ENCODE measurements at regions not wholly inside any gene's neighbourhood (a gene's known extent, or its start where the extent isn't known, plus 50 kb on each side); places are given as distances from the start of the nearest gene placed in this dataset.

- Mint-ChIP-seq H3K4me3 (no peak overlapping the region), H3K36me3 (no peaks in the 10 kb centered on the region), H3K9me3 (no peaks in the 10 kb centered on the region), H3K4me1 (peaks cover 17% of the 10 kb centered on the region), H3K27ac (no peak overlapping the region), H3K27me3 (peaks cover 18% of the 10 kb centered on the region)
- no peak for ATAC-seq (ENCODE audit: low read depth)
- POLR2A ChIA-PET, result no interaction called here
- DNase-seq, result no peak
These were observed 199.2 kb upstream of the PRDM1 start for GRCh38 chr6:105886814-105887544.

DNA sequence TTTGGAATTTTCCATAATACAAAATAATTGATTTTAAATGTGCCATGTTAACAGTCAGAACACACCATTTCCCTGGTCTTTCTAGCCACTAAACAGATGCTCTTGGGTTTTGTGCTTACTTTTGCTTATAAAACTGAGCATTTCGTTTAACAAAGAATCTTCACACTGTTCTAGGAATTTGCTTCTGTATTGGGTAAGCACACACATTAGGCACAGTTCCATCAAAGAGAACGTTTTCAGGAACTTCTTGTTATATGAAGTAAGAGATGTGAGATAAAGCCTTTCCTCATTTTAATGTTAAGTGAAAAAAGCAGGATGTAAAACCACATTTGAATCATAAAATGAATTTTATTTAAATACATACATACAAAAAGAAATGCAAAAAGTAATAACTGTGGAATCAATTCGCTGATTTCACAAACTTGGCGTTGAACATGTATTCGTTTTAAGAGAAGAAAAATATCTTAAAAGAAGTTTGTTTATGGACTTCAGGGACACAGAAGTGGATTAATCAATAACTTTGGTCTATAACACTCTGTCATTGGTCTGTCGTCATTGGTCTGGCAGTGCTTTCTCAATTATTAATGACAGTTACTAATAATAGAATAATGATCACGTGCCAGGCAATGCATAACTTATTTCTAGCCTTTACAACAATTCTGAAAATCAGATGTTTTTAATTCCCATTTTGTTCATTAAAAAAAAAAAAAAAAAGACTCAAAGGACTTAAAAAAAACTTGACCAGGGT lies 199.9 kb upstream of the PRDM1 start:
- no peak for DNase-seq
- no peaks in the 10 kb centered on the region for H3K9me3 Mint-ChIP-seq
- H3K4me3 Mint-ChIP-seq, result no peak overlapping the region
- no peak for ATAC-seq (ENCODE audit: low read depth)
- H3K27me3 Mint-ChIP-seq, result peaks cover 23% of the 10 kb centered on the region
- H3K27ac Mint-ChIP-seq, result no peak overlapping the region
- no peaks in the 10 kb centered on the region for H3K36me3 Mint-ChIP-seq
- peaks cover 17% of the 10 kb centered on the region for H3K4me1 Mint-ChIP-seq
- POLR2A ChIA-PET, result no interaction called here

DNA sequence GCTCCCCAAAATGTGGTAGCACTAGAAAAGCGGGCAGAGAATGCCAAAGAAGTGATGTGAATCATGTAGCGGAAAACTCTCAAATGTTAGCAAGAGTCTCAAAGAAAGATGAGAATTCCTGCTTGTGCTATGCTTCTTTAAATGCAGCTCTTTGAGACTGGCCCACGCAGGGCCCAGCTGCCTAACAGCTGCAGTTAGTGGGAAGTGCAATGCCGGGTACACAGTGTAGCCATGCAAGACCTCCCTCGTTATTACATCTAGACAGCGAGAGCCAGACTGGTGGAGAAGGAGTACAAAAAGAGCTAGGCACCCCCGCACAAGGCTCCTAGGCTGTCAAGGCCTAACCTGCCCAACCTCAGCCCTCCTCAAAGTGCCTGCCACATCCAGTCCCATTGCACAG lies 201.7 kb upstream of the PRDM1 start:
- Mint-ChIP-seq H3K4me1 (peaks cover 26% of the 10 kb centered on the region), H3K27me3 (peaks cover 35% of the 10 kb centered on the region), H3K27ac (no peak overlapping the region), H3K4me3 (no peak overlapping the region), H3K9me3 (no peaks in the 10 kb centered on the region), H3K36me3 (no peaks in the 10 kb centered on the region)
- ATAC-seq (ENCODE audit: low read depth) (no peak), DNase-seq (no peak)
- POLR2A ChIA-PET, result no interaction called here

GRCh38 chr6:105884011-105884410 lies 202.1 kb upstream of the PRDM1 start:
- peaks cover 38% of the 10 kb centered on the region for H3K27me3 Mint-ChIP-seq
- no peak overlapping the region for H3K4me3 Mint-ChIP-seq
- POLR2A ChIA-PET, result no interaction called here

DNA sequence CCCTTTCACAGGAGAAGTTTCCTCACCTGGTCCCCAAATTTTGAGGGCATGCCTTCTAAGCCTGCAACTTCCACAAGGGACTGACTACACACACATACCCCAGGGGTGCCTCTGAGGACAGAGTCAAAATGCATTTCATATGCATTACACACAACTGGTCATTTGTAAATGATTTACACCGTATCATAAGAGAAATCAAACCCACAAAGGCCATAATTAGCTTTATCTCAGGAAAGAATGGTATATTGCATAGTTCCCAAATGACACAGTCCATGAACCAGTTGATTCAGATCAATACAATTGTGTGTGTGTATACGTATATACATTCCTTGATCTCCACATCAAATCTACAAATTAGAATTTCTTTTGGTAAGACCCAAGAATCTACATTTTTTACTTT lies 203.3 kb upstream of the PRDM1 start:
- Mint-ChIP-seq H3K36me3 (no peaks in the 10 kb centered on the region), H3K4me1 (peaks cover 25% of the 10 kb centered on the region), H3K27ac (no peak overlapping the region), H3K27me3 (peaks cover 48% of the 10 kb centered on the region), H3K4me3 (no peak overlapping the region), H3K9me3 (peaks cover 3% of the 10 kb centered on the region)
- POLR2A ChIA-PET, result no interaction called here
- ATAC-seq (ENCODE audit: low read depth) (no peak), DNase-seq (no peak)

More at GRCh38 chr6:105884011-105884410, 202.1 kb upstream of the PRDM1 start:
- Mint-ChIP-seq H3K36me3 (no peaks in the 10 kb centered on the region), H3K4me1 (peaks cover 26% of the 10 kb centered on the region), H3K9me3 (no peaks in the 10 kb centered on the region), H3K27ac (no peak overlapping the region)
- no peak for ATAC-seq (ENCODE audit: low read depth)
- DNase-seq, result no peak

DNA sequence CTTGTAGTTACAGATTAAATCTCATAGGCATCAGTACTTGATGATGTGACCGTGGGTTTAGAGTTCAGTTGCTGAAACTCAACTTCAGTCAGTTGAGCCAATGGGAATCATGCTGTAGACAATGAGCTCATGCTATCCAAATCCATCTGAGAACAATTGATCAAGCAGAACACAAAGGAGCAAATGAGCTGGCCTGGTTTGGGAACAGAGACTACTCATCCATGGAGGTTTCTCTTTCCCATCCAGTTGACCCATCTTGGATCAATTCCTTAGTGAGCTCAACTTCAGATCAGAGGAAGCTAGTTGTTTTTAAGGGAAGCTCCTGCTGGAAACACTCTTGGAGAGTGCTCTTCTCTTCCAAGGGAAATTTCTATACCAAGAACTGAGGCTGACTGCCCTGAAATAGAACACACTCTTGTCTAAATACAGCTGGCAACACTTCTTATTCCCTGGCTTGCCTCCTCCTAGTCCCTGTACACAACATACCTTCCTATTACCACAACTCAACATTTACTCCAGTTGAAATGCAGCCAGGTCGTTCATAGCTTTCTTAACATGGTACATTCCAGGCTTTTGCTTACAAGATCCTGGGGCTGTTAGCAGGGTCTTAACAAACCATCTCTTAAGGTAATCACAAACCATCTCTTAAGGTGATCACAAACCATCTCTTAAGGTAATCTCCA lies 203.9 kb upstream of the PRDM1 start:
- H3K4me1 Mint-ChIP-seq, result peaks cover 20% of the 10 kb centered on the region
- no peak for DNase-seq
- ATAC-seq (ENCODE audit: low read depth), result no peak
- H3K27me3 Mint-ChIP-seq, result peaks cover 48% of the 10 kb centered on the region
- peaks cover 3% of the 10 kb centered on the region for H3K9me3 Mint-ChIP-seq
- POLR2A ChIA-PET, result no interaction called here
- H3K27ac Mint-ChIP-seq, result no peak overlapping the region
- H3K4me3 Mint-ChIP-seq, result no peak overlapping the region
- H3K36me3 Mint-ChIP-seq, result no peaks in the 10 kb centered on the region

DNA sequence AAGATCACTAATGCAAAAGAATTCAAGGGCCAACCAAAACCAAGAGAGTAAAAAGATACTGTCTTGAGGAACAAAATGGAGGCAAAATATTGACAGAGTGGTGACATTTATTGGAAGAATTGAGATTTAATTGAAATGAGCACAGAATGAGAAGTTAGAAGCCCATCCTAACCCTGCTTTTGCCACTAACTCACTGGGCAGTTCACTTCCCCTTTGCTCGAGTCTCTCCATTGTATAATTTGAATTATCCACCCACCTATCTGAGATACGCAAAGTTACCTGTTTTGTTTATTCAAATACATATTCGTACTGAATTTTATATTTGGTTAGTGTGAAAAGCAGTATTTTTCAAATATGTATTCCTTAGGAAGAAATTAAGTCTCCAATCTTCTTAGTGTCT lies 204.5 kb upstream of the PRDM1 start:
- ATAC-seq (ENCODE audit: low read depth) (no peak), DNase-seq (no peak)
- Mint-ChIP-seq H3K27me3 (peaks cover 52% of the 10 kb centered on the region), H3K9me3 (peaks cover 3% of the 10 kb centered on the region), H3K4me3 (no peak overlapping the region), H3K36me3 (no peaks in the 10 kb centered on the region), H3K4me1 (peaks cover 15% of the 10 kb centered on the region), H3K27ac (no peak overlapping the region)
- POLR2A ChIA-PET, result no interaction called here

DNA sequence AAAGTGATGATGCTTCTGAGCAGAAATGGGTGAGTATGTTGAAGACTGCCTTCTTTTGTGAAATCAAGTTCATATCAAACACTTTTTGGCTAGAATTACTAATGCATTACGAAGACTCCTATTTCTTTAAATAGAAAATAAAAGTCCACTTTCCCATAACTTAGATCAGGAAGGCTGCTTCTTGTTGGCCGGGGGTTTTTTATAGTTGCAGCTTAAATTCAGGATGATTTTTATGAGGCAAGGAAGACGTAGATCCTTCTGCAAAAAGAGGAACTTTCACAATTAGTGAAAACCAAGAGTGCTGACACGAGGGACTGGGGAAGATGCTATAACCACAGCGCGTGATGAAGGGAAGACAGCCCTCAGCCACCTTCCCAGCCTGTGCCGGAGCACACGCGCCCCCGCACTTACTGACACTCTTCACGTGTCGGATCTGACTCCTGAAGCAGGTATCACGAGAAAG lies 206.1 kb upstream of the PRDM1 start:
- no peak for ATAC-seq (ENCODE audit: low read depth)
- H3K27ac Mint-ChIP-seq, result no peak overlapping the region

DNA sequence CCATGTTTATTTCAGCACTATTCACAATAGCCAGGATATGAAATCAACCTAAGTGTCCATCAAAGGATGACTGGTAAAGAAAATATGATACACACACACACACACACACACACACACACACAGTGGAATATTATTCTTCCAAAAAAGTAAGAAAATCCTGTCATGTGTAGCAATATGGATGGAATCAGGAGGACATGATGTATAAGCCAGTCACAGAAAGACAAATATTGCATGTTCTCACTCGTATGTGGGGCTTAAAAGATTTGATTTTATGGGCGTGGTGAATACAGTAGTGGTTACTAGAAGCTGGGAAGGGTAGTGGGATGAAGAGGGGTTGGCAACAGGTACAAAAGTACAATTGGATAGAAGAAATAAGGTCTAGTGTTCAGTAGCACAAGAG lies 207.0 kb upstream of the PRDM1 start:
- H3K4me1 Mint-ChIP-seq, result peaks cover 8% of the 10 kb centered on the region
- DNase-seq (no peak), ATAC-seq (ENCODE audit: low read depth) (no peak)
- peaks cover 57% of the 10 kb centered on the region for H3K27me3 Mint-ChIP-seq
- H3K9me3 Mint-ChIP-seq, result peaks cover 3% of the 10 kb centered on the region
- no peak overlapping the region for H3K27ac Mint-ChIP-seq
- no peaks in the 10 kb centered on the region for H3K36me3 Mint-ChIP-seq
- H3K4me3 Mint-ChIP-seq, result no peak overlapping the region
- POLR2A ChIA-PET, result no interaction called here

More for the DNA sequence above, 206.1 kb upstream of the PRDM1 start:
- Mint-ChIP-seq H3K4me3 (peak overlapping the region; percentile 55), H3K27me3 (peaks cover 56% of the 10 kb centered on the region), H3K4me1 (peaks cover 8% of the 10 kb centered on the region), H3K9me3 (peaks cover 3% of the 10 kb centered on the region), H3K36me3 (no peaks in the 10 kb centered on the region)
- no peak for DNase-seq
- POLR2A ChIA-PET, result no interaction called here

DNA sequence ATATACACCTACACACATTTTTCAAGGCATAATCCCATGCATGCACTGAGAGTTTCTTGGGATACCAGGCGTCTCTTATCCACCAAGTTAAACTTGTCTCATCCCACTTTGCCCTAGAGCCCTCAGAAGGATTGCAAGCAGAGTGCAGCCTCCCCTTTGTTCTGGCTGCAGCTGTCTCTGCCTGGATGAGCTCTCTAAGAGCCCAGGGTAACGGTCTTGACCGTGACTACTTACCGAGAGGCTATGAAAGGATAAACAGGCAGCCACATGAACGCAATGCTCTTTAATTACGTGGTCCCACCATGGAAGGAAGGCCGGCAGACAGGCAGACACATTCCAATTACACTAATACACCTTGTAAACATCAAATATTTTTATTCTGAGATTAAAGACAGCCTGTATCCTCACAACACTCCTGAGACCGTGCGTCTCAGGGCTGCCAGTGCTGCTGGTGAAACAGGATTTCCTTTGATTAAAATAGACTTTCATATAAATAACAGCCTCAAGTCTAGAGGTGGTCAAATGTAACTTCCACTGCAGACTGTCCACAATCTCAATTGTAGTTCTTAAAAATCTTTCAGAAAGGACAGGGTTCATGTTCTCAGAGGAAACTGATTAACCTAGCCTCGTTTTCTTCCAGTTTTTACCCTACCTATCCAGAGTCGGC lies 210.0 kb upstream of the PRDM1 start:
- H3K9me3 Mint-ChIP-seq, result peaks cover 3% of the 10 kb centered on the region
- POLR2A ChIA-PET, result no interaction called here
- peaks cover 51% of the 10 kb centered on the region for H3K27me3 Mint-ChIP-seq
- no peak overlapping the region for H3K4me3 Mint-ChIP-seq
- no peak for DNase-seq
- ATAC-seq (ENCODE audit: low read depth), result no peak
- H3K27ac Mint-ChIP-seq, result no peak overlapping the region
- H3K36me3 Mint-ChIP-seq, result no peaks in the 10 kb centered on the region
- peaks cover 8% of the 10 kb centered on the region for H3K4me1 Mint-ChIP-seq

- no peak overlapping the region for H3K27ac Mint-ChIP-seq
- POLR2A ChIA-PET, result no interaction called here
- no peak overlapping the region for H3K4me3 Mint-ChIP-seq
- H3K9me3 Mint-ChIP-seq, result peaks cover 3% of the 10 kb centered on the region
- H3K36me3 Mint-ChIP-seq, result no peaks in the 10 kb centered on the region
- H3K4me1 Mint-ChIP-seq, result peaks cover 3% of the 10 kb centered on the region
- ATAC-seq (ENCODE audit: low read depth), result no peak
- no peak for DNase-seq
- H3K27me3 Mint-ChIP-seq, result peaks cover 42% of the 10 kb centered on the region
These were observed 211.1 kb upstream of the PRDM1 start for GRCh38 chr6:105874835-105875626.

GRCh38 chr6:105873799-105874198 lies 212.3 kb upstream of the PRDM1 start:
- peaks cover 3% of the 10 kb centered on the region for H3K4me1 Mint-ChIP-seq
- no peaks in the 10 kb centered on the region for H3K36me3 Mint-ChIP-seq
- H3K9me3 Mint-ChIP-seq, result peaks cover 3% of the 10 kb centered on the region
- H3K27me3 Mint-ChIP-seq, result peaks cover 38% of the 10 kb centered on the region
- POLR2A ChIA-PET, result no interaction called here
- no peak overlapping the region for H3K4me3 Mint-ChIP-seq
- no peak for ATAC-seq (ENCODE audit: low read depth)
- no peak overlapping the region for H3K27ac Mint-ChIP-seq
- no peak for DNase-seq

DNA sequence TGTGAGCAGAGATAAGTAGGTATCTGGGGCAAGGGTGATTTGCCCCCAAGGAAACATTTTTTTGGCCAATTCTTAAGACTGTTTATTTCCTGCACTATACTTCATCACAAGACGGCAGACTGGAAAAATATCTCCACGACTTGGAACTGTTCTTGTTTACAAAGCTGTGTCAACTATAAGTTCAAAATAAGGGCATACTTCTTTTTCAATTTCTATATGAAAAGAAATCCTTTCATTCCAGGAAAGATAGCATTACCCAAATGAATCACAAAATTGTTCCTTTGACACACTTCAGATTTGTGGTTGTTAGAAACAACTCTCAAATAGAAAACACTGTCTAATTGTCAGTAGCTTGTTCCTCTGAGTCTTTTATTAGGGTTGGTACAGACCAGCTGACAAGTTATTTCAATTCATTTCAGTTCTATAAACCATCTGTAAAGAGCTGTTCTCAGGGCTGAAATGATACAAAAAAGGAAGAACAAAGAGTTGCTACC lies 212.9 kb upstream of the PRDM1 start:
- no peak for DNase-seq
- H3K36me3 Mint-ChIP-seq, result no peaks in the 10 kb centered on the region
- peaks cover 3% of the 10 kb centered on the region for H3K4me1 Mint-ChIP-seq
- POLR2A ChIA-PET, result no interaction called here
- H3K4me3 Mint-ChIP-seq, result no peak overlapping the region
- H3K27ac Mint-ChIP-seq, result no peak overlapping the region
- H3K9me3 Mint-ChIP-seq, result peaks cover 2% of the 10 kb centered on the region
- no peak for ATAC-seq (ENCODE audit: low read depth)
- peaks cover 33% of the 10 kb centered on the region for H3K27me3 Mint-ChIP-seq
